ENCODE measurements at regions not wholly inside any gene's neighbourhood (a gene's known extent, or its start where the extent isn't known, plus 50 kb on each side); places are given as distances from the start of the nearest gene placed in this dataset.

DNA sequence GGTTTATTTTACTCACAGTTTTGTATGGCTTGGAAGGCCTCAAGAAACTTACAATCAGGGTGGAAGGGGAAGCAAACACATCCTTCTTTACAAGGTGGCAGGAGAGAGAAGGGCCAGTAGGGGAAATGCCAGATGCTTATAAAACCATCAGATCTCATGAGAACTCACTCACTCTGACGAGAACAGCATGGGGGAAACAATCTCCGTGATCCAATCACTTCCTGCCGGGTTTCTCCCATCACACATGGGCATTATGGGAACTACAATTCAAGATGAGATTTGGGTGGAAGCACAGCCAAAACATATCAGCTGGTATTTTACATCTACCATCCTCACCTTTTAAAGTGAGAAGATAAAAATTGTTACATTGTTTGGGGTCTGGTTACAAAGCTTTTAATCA, 427.9 kb upstream of the CDH7 start:
- TF ChIP-seq CTCF (IDR thresholded peaks at IDR 0.05) = no peak
- TF ChIP-seq POLR2A (IDR thresholded peaks at IDR 0.05) = no peak

Measured in body of pancreas (tissue), 4 donors.